Thyroid gland (tissue), 4 donors: ENCODE measurements at regions not wholly inside any gene's neighbourhood (a gene's known extent, or its start where the extent isn't known, plus 50 kb on each side); places are given as distances from the start of the nearest gene placed in this dataset.
"Not testable (repeated sequence)": the region's sequence is repeated elsewhere in the genome, so short reads cannot be mapped to it uniquely, and the experiment has no call there.

ENCODE experiments used
- CTCF ChIP-seq, 6 experiments: fragments of 200-600 bp in 3 of 6; fragments of 450-650 bp in 3 of 6; sonication (generic) in 3 of 6; IDR thresholded peaks; one replicate each; pipeline ENCODE4 v1.5.1; 2016 to 2019; ENCODE audit warnings: antibody characterized with exemption in 6 of 6, mild to moderate bottlenecking in 2 of 6, inconsistent platforms in 1 of 6, moderate library complexity in 1 of 6
- POLR2A ChIP-seq, 2 donors: fragments of 450-650 bp; IDR thresholded peaks; one replicate each; pipeline ENCODE4 v1.6.1; 2017; ENCODE audit warnings: antibody characterized with exemption in 2 of 2, mild to moderate bottlenecking in 2 of 2, moderate library complexity in 1 of 2

DNA sequence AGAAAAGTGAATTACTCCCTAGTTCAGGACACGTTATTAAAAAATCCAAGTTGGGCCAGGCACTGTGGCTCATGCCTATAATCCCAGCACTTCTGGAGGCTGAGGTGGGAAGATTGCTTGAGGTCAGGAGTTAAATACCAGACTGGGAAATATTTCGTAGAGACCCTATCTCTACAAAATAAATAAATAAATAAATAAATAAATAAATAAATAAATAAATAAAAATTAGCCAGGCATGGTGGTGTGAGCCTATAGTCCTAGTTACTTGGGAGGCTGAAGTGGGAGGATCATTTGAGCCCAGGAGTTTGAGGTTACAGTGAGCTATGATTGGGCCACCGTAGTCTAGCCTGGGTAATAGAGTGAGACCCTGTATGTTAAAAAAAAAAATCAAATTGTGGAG, 741.2 kb downstream of the DHX35 start:
- not testable (repeated sequence) for TF ChIP-seq CTCF, POLR2A (IDR thresholded peaks at IDR 0.05)
